GM23338 (cell line): ENCODE measurements at regions not wholly inside any gene's neighbourhood (a gene's known extent, or its start where the extent isn't known, plus 50 kb on each side); places are given as distances from the start of the nearest gene placed in this dataset.

ENCODE experiments used
- ATAC-seq: fragments of 200-7000 bp; cut with Tn5 transposase; 3 replicates; pipeline ENCODE4 v1.9.1; 2020
- DNase-seq: peaks from one replicate; pipeline ENCODE4 v3.0.0-alpha.2; 2015; ENCODE audit warnings: low spot score
- H2AFZ ChIP-seq: fragments of 200-600 bp; sonication (generic); 2 replicates; pipeline ENCODE4 v1.8.0; 2016; ENCODE audit warnings: antibody characterized with exemption, mild to moderate bottlenecking, moderate library complexity
- H3F3A ChIP-seq: fragments of 200-600 bp; sonication (generic); replicated peaks from 2 replicates; pipeline ENCODE4 v1.8.0; 2017; ENCODE audit warnings: antibody characterized with exemption, mixed run types, low read depth
- H3K27ac ChIP-seq: fragments of 200-600 bp; sonication (generic); 2 replicates; pipeline ENCODE4 v1.6.1; 2016; ENCODE audit warnings: low read depth
- H3K27me3 ChIP-seq: fragments of 200-600 bp; sonication (generic); 2 replicates; pipeline ENCODE4 v1.8.0; 2016; ENCODE audit warnings: mild to moderate bottlenecking, mixed run types, moderate library complexity; ENCODE audit not compliant: insufficient read depth
- H3K36me3 ChIP-seq: fragments of 200-600 bp; sonication (generic); 2 replicates; pipeline ENCODE4 v1.8.0; 2016; ENCODE audit warnings: mild to moderate bottlenecking; ENCODE audit not compliant: insufficient read depth
- H3K4me1 ChIP-seq: fragments of 200-600 bp; sonication (generic); 2 replicates; pipeline ENCODE4 v1.8.0; 2016; ENCODE audit warnings: mild to moderate bottlenecking, moderate library complexity; ENCODE audit not compliant: insufficient read depth
- H3K4me2 ChIP-seq: fragments of 200-600 bp; sonication (generic); 2 replicates; pipeline ENCODE4 v1.7.1; 2017; ENCODE audit warnings: mixed run types
- H3K4me3 ChIP-seq: fragments of 200-600 bp; sonication (generic); 2 replicates; pipeline ENCODE4 v1.6.1; 2016; ENCODE audit warnings: mixed run types
- H3K79me2 ChIP-seq: fragments of 200-600 bp; sonication (generic); replicated peaks from 2 replicates; pipeline ENCODE4 v1.8.0; 2017; ENCODE audit warnings: mild to moderate bottlenecking; ENCODE audit not compliant: insufficient read depth
- H3K9me2 ChIP-seq: fragments of 200-600 bp; sonication (generic); 2 replicates; pipeline ENCODE4 v1.8.0; 2017; ENCODE audit not compliant: insufficient read depth
- H4K20me1 ChIP-seq: fragments of 200-600 bp; sonication (generic); replicated peaks from 2 replicates; pipeline ENCODE4 v1.8.0; 2017; ENCODE audit warnings: mild to moderate bottlenecking; ENCODE audit not compliant: insufficient read depth
- H3K27ac Mint-ChIP-seq: 2 replicates; pipeline ENCODE4 v1.8.0; 2020; ENCODE audit warnings: inconsistent platforms, mild to moderate bottlenecking, moderate library complexity, mixed read lengths
- H3K27me3 Mint-ChIP-seq: 3 replicates; pipeline ENCODE4 v1.8.0; 2022; ENCODE audit warnings: low read depth, mild to moderate bottlenecking, moderate library complexity, mixed read lengths, inconsistent platforms; ENCODE audit not compliant: insufficient read depth, poor library complexity
- H3K36me3 Mint-ChIP-seq: 3 replicates; pipeline ENCODE4 v1.8.0; 2021; ENCODE audit warnings: low read depth, mild to moderate bottlenecking, inconsistent platforms, moderate library complexity, mixed read lengths
- H3K4me1 Mint-ChIP-seq: 3 replicates; pipeline ENCODE4 v1.8.0; 2020; ENCODE audit warnings: mild to moderate bottlenecking, inconsistent platforms, mixed read lengths
- H3K4me3 Mint-ChIP-seq: 3 replicates; pipeline ENCODE4 v1.8.0; 2021; ENCODE audit warnings: moderate library complexity, mild to moderate bottlenecking, inconsistent platforms, mixed read lengths
- H3K9me3 Mint-ChIP-seq: 3 replicates; pipeline ENCODE4 v1.8.0; 2020; ENCODE audit warnings: moderate library complexity, mild to moderate bottlenecking, inconsistent platforms, mixed read lengths
- CTCF ChIP-seq, 2 experiments: fragments of 200-600 bp in 1 of 2; sonication (generic) in 1 of 2; conservative IDR thresholded peaks; 2 replicates each; pipeline versions ENCODE4 v1.5.1 to v1.6.1; 2016 to 2017; ENCODE audit warnings: antibody characterized with exemption in 2 of 2, low read depth in 2 of 2, mild to moderate bottlenecking in 2 of 2, moderate library complexity in 1 of 2
- NANOG ChIP-seq: IDR thresholded peaks from 2 replicates; pipeline ENCODE4 v1.6.1; 2016; ENCODE audit warnings: antibody characterized with exemption, borderline replicate concordance
- STAT1 ChIP-seq: IDR thresholded peaks from one replicate; pipeline ENCODE4 v1.6.1; 2016; ENCODE audit warnings: antibody characterized with exemption; ENCODE audit not compliant: unreplicated experiment
- ZNF114 ChIP-seq: fragments of 250-450 bp; sonication (Bioruptor Pico); IDR thresholded peaks from 2 replicates; pipeline ENCODE4 v1.5.0; 2020; ENCODE audit warnings: mild to moderate bottlenecking, moderate library complexity
- ZNF331 ChIP-seq: fragments of 250-450 bp; sonication (Bioruptor Pico); IDR thresholded peaks from 2 replicates; pipeline ENCODE4 v1.5.0; 2020; ENCODE audit warnings: low read depth, mild to moderate bottlenecking, moderate library complexity
- TF ChIP-seq, protein P1 (sequence below): fragments of 250-450 bp; sonication (Bioruptor Pico); IDR thresholded peaks from 2 replicates; pipeline ENCODE4 v1.5.0; 2020; ENCODE audit warnings: mild to moderate bottlenecking, moderate library complexity

- Histone ChIP-seq H3K4me3 (no peak overlapping the region), H3K4me2 (no peak overlapping the region), H2AFZ (peak overlapping the region; percentile 33; the same call in 1 of the 2 replicates), H4K20me1 (no peaks in the 10 kb centered on the region), H3K4me1 (peaks cover 23% of the 10 kb centered on the region), H3K9me2 (no peaks in the 10 kb centered on the region; the same call in 1 of the 2 replicates), H3K36me3 (peaks cover 4% of the 10 kb centered on the region; the same call in 1 of the 2 replicates), H3F3A (no peaks in the 10 kb centered on the region), H3K27me3 (no peaks in the 10 kb centered on the region), H3K27ac (no peak overlapping the region), H3K79me2 (no peaks in the 10 kb centered on the region)
- no peaks in the 10 kb centered on the region for H3K27me3 Mint-ChIP-seq
- peaks cover 9% of the 10 kb centered on the region; the same call in 1 of the 3 replicates for H3K36me3 Mint-ChIP-seq
- DNase-seq (no peak), ATAC-seq (no peak)
- H3K9me3 Mint-ChIP-seq = peaks cover 6% of the 10 kb centered on the region; the same call in 2 of the 3 replicates
- H3K4me3 Mint-ChIP-seq = no peak overlapping the region
- no peak overlapping the region; the same call in 1 of the 2 replicates for H3K27ac Mint-ChIP-seq
- TF ChIP-seq ZNF331 (CRISPR knock-in tag) (no peak), ZNF114 (CRISPR knock-in tag) (no peak), STAT1 (no peak), NANOG (no peak), CTCF (conservative IDR thresholded peaks at IDR 0.05; ENCODE audit: low read depth in 2 of 2) (no peak)
- TF ChIP-seq, protein P1, sequence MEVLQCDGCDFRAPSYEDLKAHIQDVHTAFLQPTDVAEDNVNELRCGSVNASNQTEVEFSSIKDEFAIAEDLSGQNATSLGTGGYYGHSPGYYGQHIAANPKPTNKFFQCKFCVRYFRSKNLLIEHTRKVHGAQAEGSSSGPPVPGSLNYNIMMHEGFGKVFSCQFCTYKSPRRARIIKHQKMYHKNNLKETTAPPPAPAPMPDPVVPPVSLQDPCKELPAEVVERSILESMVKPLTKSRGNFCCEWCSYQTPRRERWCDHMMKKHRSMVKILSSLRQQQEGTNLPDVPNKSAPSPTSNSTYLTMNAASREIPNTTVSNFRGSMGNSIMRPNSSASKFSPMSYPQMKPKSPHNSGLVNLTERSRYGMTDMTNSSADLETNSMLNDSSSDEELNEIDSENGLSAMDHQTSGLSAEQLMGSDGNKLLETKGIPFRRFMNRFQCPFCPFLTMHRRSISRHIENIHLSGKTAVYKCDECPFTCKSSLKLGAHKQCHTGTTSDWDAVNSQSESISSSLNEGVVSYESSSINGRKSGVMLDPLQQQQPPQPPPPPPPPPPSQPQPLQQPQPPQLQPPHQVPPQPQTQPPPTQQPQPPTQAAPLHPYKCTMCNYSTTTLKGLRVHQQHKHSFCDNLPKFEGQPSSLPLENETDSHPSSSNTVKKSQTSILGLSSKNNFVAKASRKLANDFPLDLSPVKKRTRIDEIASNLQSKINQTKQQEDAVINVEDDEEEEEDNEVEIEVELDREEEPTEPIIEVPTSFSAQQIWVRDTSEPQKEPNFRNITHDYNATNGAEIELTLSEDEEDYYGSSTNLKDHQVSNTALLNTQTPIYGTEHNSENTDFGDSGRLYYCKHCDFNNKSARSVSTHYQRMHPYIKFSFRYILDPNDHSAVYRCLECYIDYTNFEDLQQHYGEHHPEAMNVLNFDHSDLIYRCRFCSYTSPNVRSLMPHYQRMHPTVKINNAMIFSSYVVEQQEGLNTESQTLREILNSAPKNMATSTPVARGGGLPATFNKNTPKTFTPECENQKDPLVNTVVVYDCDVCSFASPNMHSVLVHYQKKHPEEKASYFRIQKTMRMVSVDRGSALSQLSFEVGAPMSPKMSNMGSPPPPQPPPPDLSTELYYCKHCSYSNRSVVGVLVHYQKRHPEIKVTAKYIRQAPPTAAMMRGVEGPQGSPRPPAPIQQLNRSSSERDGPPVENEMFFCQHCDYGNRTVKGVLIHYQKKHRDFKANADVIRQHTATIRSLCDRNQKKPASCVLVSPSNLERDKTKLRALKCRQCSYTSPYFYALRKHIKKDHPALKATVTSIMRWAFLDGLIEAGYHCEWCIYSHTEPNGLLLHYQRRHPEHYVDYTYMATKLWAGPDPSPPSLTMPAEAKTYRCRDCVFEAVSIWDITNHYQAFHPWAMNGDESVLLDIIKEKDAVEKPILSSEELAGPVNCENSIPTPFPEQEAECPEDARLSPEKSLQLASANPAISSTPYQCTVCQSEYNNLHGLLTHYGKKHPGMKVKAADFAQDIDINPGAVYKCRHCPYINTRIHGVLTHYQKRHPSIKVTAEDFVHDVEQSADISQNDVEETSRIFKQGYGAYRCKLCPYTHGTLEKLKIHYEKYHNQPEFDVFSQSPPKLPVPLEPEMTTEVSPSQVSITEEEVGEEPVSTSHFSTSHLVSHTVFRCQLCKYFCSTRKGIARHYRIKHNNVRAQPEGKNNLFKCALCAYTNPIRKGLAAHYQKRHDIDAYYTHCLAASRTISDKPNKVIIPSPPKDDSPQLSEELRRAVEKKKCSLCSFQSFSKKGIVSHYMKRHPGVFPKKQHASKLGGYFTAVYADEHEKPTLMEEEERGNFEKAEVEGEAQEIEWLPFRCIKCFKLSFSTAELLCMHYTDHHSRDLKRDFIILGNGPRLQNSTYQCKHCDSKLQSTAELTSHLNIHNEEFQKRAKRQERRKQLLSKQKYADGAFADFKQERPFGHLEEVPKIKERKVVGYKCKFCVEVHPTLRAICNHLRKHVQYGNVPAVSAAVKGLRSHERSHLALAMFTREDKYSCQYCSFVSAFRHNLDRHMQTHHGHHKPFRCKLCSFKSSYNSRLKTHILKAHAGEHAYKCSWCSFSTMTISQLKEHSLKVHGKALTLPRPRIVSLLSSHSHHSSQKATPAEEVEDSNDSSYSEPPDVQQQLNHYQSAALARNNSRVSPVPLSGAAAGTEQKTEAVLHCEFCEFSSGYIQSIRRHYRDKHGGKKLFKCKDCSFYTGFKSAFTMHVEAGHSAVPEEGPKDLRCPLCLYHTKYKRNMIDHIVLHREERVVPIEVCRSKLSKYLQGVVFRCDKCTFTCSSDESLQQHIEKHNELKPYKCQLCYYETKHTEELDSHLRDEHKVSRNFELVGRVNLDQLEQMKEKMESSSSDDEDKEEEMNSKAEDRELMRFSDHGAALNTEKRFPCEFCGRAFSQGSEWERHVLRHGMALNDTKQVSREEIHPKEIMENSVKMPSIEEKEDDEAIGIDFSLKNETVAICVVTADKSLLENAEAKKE (CRISPR knock-in tag) = no peak
- peaks cover 27% of the 10 kb centered on the region for H3K4me1 Mint-ChIP-seq
Observed at GRCh38 chr4:185958094-185958747, 110.7 kb upstream of the TLR3 start.
